ENCODE measurements at regions not wholly inside any gene's neighbourhood (a gene's known extent, or its start where the extent isn't known, plus 50 kb on each side); places are given as distances from the start of the nearest gene placed in this dataset.
"Not testable (repeated sequence)": the region's sequence is repeated elsewhere in the genome, so short reads cannot be mapped to it uniquely, and the experiment has no call there.

GRCh38 chr9:74107692-74108091 lies 389.4 kb upstream of the RORB start:
- no peak for DNase-seq

DNA sequence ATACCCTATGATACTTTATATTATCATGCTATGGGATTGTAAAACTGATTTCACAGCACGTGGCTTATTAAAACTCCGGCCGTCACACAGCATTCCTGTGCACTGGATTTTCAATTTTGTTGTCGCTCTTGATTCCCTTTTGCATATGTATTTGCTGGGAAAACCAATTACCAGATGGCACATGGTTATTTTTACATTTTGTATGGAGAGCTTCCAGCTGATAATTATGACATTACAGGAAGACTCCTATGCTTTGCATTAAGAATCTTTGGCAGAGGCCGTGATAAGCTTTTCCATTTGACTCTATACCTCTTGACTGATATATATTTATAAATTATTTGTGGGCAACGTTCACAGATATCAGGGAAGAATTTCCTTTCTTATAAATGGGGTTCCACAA lies 381.2 kb upstream of the RORB start:
- no peak for DNase-seq

DNA sequence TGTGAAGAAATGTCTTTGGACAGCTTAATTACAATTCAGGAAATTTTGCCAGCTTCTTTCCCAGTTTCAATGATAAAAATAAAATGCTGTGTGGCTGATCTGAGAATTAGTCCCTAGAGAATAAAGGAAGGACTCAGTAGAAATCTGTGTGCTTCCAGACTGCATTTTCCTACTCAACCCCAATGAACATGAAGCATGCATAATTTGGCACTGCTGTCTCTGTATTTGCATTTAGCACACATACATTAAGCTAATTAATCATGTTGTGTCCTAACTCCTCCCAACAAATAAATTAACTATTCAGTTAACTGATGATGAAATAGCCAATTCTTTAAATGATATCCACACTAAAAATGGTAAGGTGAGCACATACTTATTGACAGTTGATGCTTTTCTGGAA lies 380.0 kb upstream of the RORB start:
- DNase-seq = no peak

DNA sequence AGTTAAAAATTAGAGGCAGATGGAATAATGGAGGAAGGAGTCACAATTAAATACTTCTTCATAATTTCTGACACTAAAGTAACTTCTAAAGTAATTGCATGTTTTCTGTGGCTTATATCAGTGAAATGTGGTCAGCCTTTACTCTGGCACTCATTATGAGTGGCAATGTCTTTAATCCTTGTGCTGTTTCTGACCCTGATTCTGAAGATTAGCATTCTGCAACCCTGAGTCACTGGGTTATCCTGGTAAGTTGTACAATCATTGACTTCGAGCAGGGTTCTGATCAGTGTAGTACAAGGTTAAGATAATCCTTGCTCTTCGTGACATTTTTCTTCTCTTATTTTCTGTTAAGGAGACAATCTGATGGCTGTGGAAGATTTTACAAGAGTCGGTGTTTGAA lies 379.4 kb upstream of the RORB start:
- DNase-seq = no peak

GRCh38 chr9:74120061-74120460 lies 377.1 kb upstream of the RORB start:
- no peak for DNase-seq

GRCh38 chr9:74120470-74120869 lies 376.7 kb upstream of the RORB start:
- DNase-seq = no peak

DNA sequence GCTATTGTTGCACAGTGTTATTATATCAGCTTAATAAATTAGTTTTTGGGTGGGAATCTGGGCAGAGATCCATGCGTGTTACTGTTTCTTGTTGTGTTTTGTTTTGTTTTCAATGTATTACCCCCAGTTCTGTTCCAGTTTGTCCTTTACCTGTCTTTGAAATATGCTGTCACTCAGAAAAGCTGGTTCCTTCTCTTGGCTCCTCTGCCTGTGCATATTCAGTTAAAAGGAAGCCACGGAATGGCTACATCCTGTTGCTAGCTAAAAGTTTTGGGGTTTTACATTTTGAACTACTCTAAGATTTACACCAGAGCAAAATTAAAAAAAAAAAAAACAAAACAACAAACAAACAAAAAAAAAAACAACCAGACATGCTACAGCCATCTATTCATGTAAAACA lies 374.9 kb upstream of the RORB start:
- no peak for DNase-seq

DNA sequence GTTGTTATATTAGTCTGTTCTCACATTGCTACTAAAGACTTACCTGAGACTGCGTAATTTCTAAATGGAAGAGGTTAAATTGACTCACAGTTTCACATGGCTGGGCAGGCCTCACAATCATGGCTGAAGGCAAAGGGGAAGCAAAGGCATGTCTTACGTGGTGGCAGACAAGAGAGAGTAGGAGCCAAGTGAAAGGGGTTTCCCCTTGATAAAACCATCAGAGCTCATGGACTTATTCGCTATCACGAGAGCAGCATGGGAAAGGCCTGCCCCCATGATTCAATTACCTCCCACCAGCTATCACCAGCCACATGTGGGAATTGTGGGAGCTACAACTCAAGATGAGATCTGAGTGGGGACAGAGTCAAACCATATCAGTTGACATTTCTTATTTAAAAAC lies 374.5 kb upstream of the RORB start:
- no peak for DNase-seq

DNA sequence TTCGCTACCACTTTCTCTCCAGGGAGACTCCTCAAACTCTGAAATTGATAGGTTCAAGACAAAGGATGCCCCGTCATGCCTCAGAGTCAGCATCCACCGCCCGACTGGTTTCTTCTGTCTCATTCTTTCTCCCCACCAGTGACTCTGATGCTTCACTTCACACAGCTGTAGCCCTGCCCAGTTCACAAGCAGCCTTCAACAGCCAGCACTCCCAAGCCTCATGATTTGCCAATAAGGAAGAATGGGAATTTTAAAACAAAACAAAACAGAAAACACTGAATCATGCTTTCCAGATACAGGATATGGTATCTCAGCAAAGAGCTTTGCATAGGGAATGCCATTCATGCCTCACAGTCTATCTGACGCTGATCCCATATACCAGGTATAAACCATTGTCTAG lies 371.2 kb upstream of the RORB start:
- no peak for DNase-seq

- DNase-seq = no peak
Measured at GRCh38 chr9:74132986-74133385, 364.1 kb upstream of the RORB start.

DNA sequence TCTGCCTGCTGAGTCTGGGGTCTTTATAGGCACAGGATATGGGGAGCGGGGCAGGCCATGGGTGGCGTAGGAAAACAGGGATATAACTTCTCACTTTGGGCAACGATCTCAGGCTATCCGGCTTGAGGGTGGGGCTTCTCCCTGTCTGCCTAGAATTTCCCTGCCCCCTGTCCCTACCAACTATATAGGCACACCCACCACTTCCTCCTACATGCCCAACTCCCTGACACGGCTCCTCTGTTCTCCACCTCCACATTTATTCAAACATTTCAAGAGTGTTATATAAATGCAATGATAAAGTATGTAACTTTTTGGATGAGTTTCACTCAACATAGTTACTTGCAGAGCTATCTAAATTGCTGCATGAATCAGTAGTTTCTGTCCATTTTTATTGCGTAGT lies 363.2 kb upstream of the RORB start:
- no peak for DNase-seq

DNA sequence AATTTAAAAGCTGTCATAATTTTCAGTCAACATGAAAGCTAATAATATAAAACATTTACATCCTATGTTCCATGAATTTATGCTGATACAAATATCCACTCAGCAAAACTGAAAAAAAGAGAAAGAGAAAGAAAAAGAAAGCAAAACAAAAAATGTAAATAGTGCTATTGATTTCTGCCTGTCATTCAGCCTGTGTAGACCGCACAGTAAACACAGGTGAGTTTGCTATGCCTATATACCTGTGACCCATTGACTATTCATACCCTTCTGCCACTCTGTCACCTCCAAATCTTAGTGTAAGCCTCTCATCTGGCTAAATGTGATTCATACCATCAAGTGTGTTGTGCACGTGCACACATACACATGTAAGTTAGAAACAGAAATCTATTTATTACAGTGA lies 359.0 kb upstream of the RORB start:
- DNase-seq = no peak

DNA sequence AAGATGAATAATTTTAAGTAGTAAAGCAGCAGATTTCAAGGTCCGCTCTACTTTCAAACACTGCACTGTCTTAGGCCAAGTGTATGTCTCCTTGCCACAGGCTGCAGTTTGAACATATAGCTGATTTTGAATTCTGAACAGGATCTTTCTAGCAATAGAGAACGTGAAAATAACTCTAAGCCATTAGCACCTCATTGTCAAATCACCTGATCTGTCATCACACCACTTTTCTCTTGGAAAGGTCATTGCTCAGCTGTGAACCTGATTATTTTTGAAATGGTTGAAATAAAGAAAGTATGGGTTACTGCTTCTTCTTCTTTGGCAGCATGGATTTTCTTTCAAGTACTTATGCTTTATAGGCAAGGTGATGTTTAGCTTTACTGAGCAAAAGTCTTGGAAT lies 357.0 kb upstream of the RORB start:
- no peak for DNase-seq

GRCh38 chr9:74147906-74148305 lies 349.2 kb upstream of the RORB start:
- no peak for DNase-seq

DNA sequence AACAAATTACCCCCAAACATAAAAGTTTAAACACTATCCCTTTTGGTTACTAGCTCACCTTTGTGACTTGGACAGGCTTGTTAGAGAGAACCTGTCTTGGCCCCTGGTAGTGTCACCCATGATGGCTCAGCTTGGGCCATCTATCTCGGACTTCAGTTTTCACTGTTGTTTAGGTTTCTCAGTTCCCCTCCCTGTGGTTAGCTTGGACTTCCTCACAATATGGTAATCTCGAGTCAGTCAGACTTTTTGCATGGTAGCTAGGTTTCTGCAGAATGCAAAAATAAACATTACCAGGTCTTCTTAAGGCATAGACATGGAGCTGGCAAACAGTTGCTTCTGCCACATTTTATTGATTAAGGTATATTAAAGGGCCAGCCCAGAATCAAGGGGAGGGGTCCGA lies 324.3 kb upstream of the RORB start:
- DNase-seq = no peak

- no peak for DNase-seq
Measured at GRCh38 chr9:74173284-74173683, 323.9 kb upstream of the RORB start.

- not testable (repeated sequence) for DNase-seq
Measured at GRCh38 chr9:74197771-74198170, 299.4 kb upstream of the RORB start.

GRCh38 chr9:74205056-74205455 lies 292.1 kb upstream of the RORB start:
- DNase-seq = no peak

GRCh38 chr9:74218385-74219063 lies 278.6 kb upstream of the RORB start:
- no peak for DNase-seq

GRCh38 chr9:74220327-74220726 lies 276.8 kb upstream of the RORB start:
- DNase-seq = no peak

DNA sequence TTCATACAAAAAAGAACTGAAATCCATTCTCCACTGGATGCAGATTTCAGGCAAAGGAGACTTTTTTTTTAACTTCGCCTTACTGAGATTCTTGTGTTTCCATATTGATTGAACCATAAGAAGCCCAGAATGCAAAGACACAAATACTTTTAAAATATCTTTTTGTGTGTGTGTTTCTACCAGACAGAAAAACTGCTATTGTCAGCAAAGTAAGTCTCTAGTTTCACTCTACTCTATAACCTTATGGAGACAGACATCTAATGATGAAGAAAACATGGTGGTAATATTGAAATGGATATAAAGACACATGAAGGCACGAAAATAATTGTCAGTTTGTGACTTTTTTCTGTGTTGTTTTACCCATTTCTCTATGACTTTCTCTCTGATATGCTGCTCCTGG lies 260.3 kb upstream of the RORB start:
- no peak for DNase-seq

DNA sequence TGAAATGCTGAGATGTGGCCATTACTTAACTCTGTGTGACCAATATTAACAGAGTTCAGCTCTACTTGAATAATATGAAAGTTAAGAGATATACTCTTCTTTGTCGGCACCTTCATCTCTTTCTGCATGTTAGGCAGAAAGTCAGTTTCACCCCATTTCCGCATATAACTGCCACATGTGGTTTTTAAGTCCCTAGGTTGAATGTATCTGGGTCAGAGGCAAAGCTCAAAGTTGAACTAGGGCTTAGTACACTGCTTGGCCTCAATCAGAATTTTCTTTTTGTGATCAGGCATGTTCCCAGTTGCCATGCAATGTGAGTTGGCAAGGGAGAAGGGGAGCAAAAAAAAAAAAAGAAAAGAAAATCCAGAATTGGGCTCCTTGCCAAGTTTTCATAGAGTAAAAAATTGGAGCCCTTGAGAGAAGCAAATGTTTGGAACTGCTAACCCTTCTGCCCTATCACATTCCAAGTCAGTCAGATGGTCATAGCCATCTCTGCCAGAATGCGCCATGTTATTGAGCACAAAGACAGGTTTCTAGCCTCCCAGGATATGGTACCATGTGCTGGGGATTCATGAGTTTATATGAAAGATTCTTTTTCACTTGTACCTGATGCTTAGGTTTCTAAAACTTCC lies 251.2 kb upstream of the RORB start:
- DNase-seq = no peak

- no peak for DNase-seq
Measured at GRCh38 chr9:74255489-74255984, 241.6 kb upstream of the RORB start.

DNA sequence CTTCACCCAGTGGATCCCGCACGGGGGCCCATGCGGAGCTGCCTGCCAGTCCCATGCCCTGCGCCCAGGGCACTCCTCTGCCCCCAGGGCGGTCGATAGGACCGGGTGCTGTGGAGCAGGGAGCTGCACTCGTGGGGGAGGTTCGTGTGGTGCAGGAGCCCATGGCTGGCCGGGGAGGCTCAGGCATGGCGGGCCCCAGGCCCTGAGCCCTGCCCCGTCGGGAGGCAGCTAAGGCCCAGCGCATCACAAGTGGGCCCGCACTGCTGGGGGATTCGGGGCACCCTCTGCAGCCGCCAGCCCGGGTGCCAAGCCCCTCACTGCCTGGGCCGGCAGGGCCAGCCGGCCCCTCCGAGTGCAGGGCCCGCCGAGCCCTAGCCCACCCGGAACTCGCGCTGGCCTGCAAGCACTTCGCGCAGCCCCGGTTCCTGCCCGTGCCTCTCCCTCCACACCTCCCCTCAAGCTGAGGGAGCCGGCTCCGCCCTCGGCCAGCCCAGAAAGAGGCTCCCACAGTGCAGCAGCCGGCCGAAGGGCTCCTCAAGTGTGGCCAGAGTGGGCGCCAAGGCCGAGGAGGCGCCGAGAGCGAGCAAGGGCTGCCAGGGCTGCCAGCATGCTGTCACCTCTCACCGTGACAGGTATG lies 221.1 kb upstream of the RORB start:
- DNase-seq = no peak
